NT2/D1 (cell line): ENCODE measurements at regions not wholly inside any gene's neighbourhood (a gene's known extent, or its start where the extent isn't known, plus 50 kb on each side); places are given as distances from the start of the nearest gene placed in this dataset.

ENCODE experiments used
- SUZ12 ChIP-seq: IDR thresholded peaks from 2 replicates; pipeline ENCODE4 v1.6.1; 2011; ENCODE audit not compliant: insufficient read length, insufficient read depth; ENCODE audit errors: extremely low read depth
- YY1 ChIP-seq: IDR thresholded peaks from 2 replicates; pipeline ENCODE4 v1.6.1; 2011; ENCODE audit not compliant: insufficient read length, insufficient read depth
- ZNF274 ChIP-seq: IDR thresholded peaks from 2 replicates; pipeline ENCODE4 v1.6.1; 2011; ENCODE audit warnings: mild to moderate bottlenecking, low read depth, low read length

DNA sequence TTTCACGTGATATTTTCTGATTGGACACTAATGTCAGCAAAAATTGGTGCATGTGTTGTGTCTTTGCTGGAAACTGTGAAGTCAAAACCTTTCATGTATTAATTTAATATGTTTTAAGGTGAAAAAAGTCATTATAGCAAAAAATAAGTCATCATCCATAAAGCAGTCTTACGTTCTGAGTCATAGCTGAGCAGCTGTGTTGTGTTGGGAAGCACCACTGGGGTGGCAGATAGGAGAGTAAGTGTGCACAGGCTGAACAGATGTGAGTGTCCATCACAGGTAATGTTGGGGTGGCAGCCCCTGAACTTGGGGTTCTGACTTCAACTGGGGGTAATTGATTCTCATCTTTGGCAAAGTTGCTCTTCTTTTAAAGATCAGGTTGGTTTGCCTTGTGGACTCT, 156.8 kb downstream of the NXNL2 start:
- TF ChIP-seq YY1 (no peak), SUZ12 (no peak), ZNF274 (no peak)
